Endothelial cell of umbilical vein (primary cell): ENCODE measurements at regions not wholly inside any gene's neighbourhood (a gene's known extent, or its start where the extent isn't known, plus 50 kb on each side); places are given as distances from the start of the nearest gene placed in this dataset.
"Not testable (repeated sequence)": the region's sequence is repeated elsewhere in the genome, so short reads cannot be mapped to it uniquely, and the experiment has no call there.

Experiments used
- BruUV-seq: library from RNA; stranded (reverse); fragments of 400-500 nt; replicated peaks from 2 replicates; lab custom pipeline; 2021; lab: Mats Ljungman, UMichigan
- CTCF ChIA-PET: fragments of 300-600, 350-600 bp; sonication (Branson Sonifier 250); formaldehyde crosslinking; loops from one replicate; lab custom pipeline; 2021; ENCODE audit warnings: antibody characterized with exemption, inconsistent platforms; lab: Charles Lee
- POLR2A ChIA-PET: fragments of 300-600, 350-600 bp; sonication (Branson Sonifier 250); formaldehyde crosslinking; loops from one replicate; lab custom pipeline; 2021; ENCODE audit warnings: antibody characterized with exemption, inconsistent platforms; lab: Charles Lee
- DNase-seq: peaks from one replicate; pipeline ENCODE4 v3.0.0-alpha.2; 2011; ENCODE audit warnings: low read depth, low spot score
- FAIRE-seq: peaks from 2 replicates; lab custom pipeline; 2011; peaks lifted over from hg19 to GRCh38; lab: Jason Lieb, UNC
- H2AFZ ChIP-seq: 2 replicates; pipeline ENCODE4 v1.6.0; 2012; ENCODE audit warnings: low read depth, low read length, control low read depth, inconsistent platforms
- H3K27ac ChIP-seq: 2 replicates; pipeline ENCODE4 v1.5.1; 2011; ENCODE audit warnings: low read depth, mild to moderate bottlenecking, control low read depth, low read length, moderate library complexity; ENCODE audit not compliant: insufficient read depth
- H3K27me3 ChIP-seq, 2 experiments: 2 replicates each; pipeline versions ENCODE4 v1.6.0 to v1.6.1; 2011; ENCODE audit warnings: low read length in 2 of 2, mixed read lengths in 1 of 2; ENCODE audit not compliant: control insufficient read depth in 2 of 2, insufficient read depth in 2 of 2
- H3K36me3 ChIP-seq, 2 experiments: 2 replicates in 1 of 2; 3 replicates in 1 of 2; pipeline ENCODE4 v1.5.1; 2011; ENCODE audit warnings: low read length in 2 of 2, mild to moderate bottlenecking in 1 of 2, moderate library complexity in 1 of 2; ENCODE audit not compliant: control insufficient read depth in 2 of 2, insufficient read depth in 2 of 2; ENCODE audit errors: extremely low read depth in 1 of 2
- H3K4me1 ChIP-seq: 3 replicates; pipeline ENCODE4 v1.5.1; 2011; ENCODE audit warnings: mild to moderate bottlenecking, low read length; ENCODE audit not compliant: control insufficient read depth, insufficient read depth; ENCODE audit errors: extremely low read depth
- H3K4me2 ChIP-seq: 2 replicates; pipeline ENCODE4 v1.6.1; 2011; ENCODE audit warnings: low read length, control low read depth, mixed read lengths; ENCODE audit not compliant: insufficient read depth
- H3K4me3 ChIP-seq, 3 experiments: fragments of 200-600 bp in 1 of 3; sonication (generic), shearing (Covaris generic) in 1 of 3; replicated peaks in 1 of 3; 2 replicates each; pipeline ENCODE4 v1.5.1; 2011 to 2016; ENCODE audit warnings: control low read depth in 3 of 3, low read length in 3 of 3, mild to moderate bottlenecking in 2 of 3, inconsistent platforms in 1 of 3, low read depth in 1 of 3, moderate library complexity in 1 of 3; ENCODE audit not compliant: insufficient read depth in 1 of 3
- H3K79me2 ChIP-seq: 2 replicates; pipeline ENCODE4 v1.6.0; 2012; ENCODE audit warnings: low read length, inconsistent platforms; ENCODE audit not compliant: control insufficient read depth, insufficient read depth
- H3K9ac ChIP-seq: replicated peaks from 2 replicates; pipeline ENCODE3; 2011; ENCODE audit warnings: low read length, control low read depth; ENCODE audit not compliant: insufficient read depth; ENCODE audit errors: extremely low read depth
- H3K9me1 ChIP-seq: replicated peaks from 3 replicates; pipeline ENCODE4 v1.6.0; 2011; ENCODE audit warnings: mild to moderate bottlenecking, low read length; ENCODE audit not compliant: control insufficient read depth, insufficient read depth; ENCODE audit errors: extremely low read depth
- H3K9me3 ChIP-seq: replicated peaks from 2 replicates; pipeline ENCODE4 v1.5.1; 2012; ENCODE audit warnings: low read length, inconsistent platforms; ENCODE audit not compliant: control insufficient read depth, insufficient read depth
- H4K20me1 ChIP-seq: replicated peaks from 2 replicates; pipeline ENCODE3; 2011; ENCODE audit warnings: mild to moderate bottlenecking, low read length; ENCODE audit not compliant: control insufficient read depth, insufficient read depth; ENCODE audit errors: extremely low read depth
- EZH2 ChIP-seq: IDR thresholded peaks from 2 replicates; pipeline ENCODE4 v1.6.1; 2012; ENCODE audit warnings: borderline replicate concordance, low read depth, mild to moderate bottlenecking, moderate library complexity, low read length, inconsistent platforms; ENCODE audit not compliant: severe bottlenecking
- FOS ChIP-seq: IDR thresholded peaks from 2 replicates; pipeline ENCODE4 v1.6.1; 2011; ENCODE audit warnings: mild to moderate bottlenecking, low read length, moderate library complexity, borderline replicate concordance; ENCODE audit not compliant: insufficient read depth
- GATA2 ChIP-seq: IDR thresholded peaks from 2 replicates; pipeline ENCODE4 v1.7.0; 2011; ENCODE audit warnings: low read depth, mild to moderate bottlenecking, moderate library complexity, mixed read lengths, low read length; ENCODE audit not compliant: insufficient read length, insufficient read depth
- JUN ChIP-seq: IDR thresholded peaks from 2 replicates; pipeline ENCODE4 v1.6.1; 2011; ENCODE audit warnings: borderline replicate concordance, low read depth; ENCODE audit not compliant: insufficient read length, insufficient read depth
- MAX ChIP-seq: IDR thresholded peaks from 2 replicates; pipeline ENCODE4 v1.6.1; 2011; ENCODE audit not compliant: insufficient read depth, insufficient read length
- MYC ChIP-seq: IDR thresholded peaks from one replicate; pipeline ENCODE4 v1.6.1; 2011; ENCODE audit warnings: mild to moderate bottlenecking, low read depth, low read length
- POLR2A ChIP-seq: IDR thresholded peaks from 2 replicates; pipeline ENCODE4 v1.6.1; 2012; ENCODE audit warnings: low read depth, mild to moderate bottlenecking, control low read depth, low read length
- POLR2AphosphoS5 ChIP-seq: IDR thresholded peaks from 2 replicates; pipeline ENCODE4 v1.6.1; 2012; ENCODE audit warnings: low read depth, mild to moderate bottlenecking, control low read depth, low read length, moderate library complexity; ENCODE audit not compliant: insufficient read depth
- dilution Hi-C: fragments of 300-500 bp; cut with MboI; formaldehyde crosslinking; loops from one replicate; pipeline ENCODE4 v1.15.0; 2019; ENCODE audit warnings: low sequenced_read_pairs; ENCODE audit not compliant: extremely low pct_ligation_motif_present
- intact Hi-C: fragments of 100-400 bp; cut with micrococcal nuclease; formaldehyde crosslinking; loops from one replicate; pipeline ENCODE4 v1.10.0; 2022
- TF ChIP-seq, protein P1 (sequence below), 2 donors: IDR thresholded peaks; 1 replicate in 1 of 2; 2 replicates in 1 of 2; pipeline ENCODE4 v1.5.1; 2011; ENCODE audit warnings: low read length in 2 of 2, mild to moderate bottlenecking in 2 of 2, moderate library complexity in 2 of 2, control low read depth in 1 of 2, inconsistent platforms in 1 of 2, low read depth in 1 of 2; ENCODE audit not compliant: insufficient read depth in 1 of 2; ENCODE audit errors: extremely low read depth in 1 of 2

- intact Hi-C loops (no loop called here), dilution Hi-C loops (no loop called here)
- FAIRE-seq (no peak), DNase-seq (no peak)
- Histone ChIP-seq H3K4me3 (no peak overlapping the region), H3K4me2 (no peak overlapping the region), H4K20me1 (no peaks in the 10 kb centered on the region), H3K27me3 (no peaks in the 10 kb centered on the region), H3K9me3 (peaks cover 6% of the 10 kb centered on the region), H3K4me1 (no peaks in the 10 kb centered on the region), H3K9ac (no peak overlapping the region), H3K79me2 (no peaks in the 10 kb centered on the region), H3K9me1 (no peaks in the 10 kb centered on the region), H2AFZ (no peak overlapping the region), H3K27ac (no peak overlapping the region), H3K36me3 (no peaks in the 10 kb centered on the region)
- no TSS peak for BruUV-seq
- TF ChIP-seq FOS (no peak), EZH2 (no peak), POLR2AphosphoS5 (no peak), POLR2A (no peak), MAX (no peak), MYC (no peak), JUN (no peak), GATA2 (no peak)
- TF ChIP-seq, protein P1, sequence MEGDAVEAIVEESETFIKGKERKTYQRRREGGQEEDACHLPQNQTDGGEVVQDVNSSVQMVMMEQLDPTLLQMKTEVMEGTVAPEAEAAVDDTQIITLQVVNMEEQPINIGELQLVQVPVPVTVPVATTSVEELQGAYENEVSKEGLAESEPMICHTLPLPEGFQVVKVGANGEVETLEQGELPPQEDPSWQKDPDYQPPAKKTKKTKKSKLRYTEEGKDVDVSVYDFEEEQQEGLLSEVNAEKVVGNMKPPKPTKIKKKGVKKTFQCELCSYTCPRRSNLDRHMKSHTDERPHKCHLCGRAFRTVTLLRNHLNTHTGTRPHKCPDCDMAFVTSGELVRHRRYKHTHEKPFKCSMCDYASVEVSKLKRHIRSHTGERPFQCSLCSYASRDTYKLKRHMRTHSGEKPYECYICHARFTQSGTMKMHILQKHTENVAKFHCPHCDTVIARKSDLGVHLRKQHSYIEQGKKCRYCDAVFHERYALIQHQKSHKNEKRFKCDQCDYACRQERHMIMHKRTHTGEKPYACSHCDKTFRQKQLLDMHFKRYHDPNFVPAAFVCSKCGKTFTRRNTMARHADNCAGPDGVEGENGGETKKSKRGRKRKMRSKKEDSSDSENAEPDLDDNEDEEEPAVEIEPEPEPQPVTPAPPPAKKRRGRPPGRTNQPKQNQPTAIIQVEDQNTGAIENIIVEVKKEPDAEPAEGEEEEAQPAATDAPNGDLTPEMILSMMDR (IDR thresholded peaks at IDR 0.05; ENCODE audit: extremely low read depth in 1 of 2, insufficient read depth in 1 of 2, low read depth in 1 of 2, low read length in 2 of 2), result no peak
- CTCF ChIA-PET, result no interaction called here
- POLR2A ChIA-PET, result no interaction called here
These were observed 71.2 kb downstream of the CBLN4 start for GRCh38 chr20:55934146-55934545.

DNA sequence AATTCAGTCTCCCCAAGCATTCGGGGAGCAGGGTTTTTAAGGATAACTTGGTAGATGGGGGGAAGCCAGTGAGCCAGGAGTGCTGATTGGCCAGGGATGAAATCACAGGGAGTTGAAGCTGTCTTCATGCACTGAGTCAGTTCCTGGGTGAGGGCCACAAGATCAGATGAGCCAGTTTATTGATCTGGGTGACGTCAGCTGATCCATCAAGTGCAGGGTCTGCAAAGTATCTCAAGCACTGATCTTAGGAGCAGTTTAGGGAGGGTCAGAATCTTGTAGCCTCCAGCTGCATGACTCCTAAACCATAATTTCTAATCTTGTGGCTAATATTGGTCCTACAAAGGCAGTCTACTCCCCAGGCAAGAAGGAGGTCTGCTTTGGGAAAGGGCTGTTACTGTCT, 74.4 kb downstream of the CBLN4 start:
- not testable (repeated sequence) for FAIRE-seq

More for the DNA sequence above, 74.4 kb downstream of the CBLN4 start:
- H2AFZ ChIP-seq, H3K36me3 ChIP-seq, H3K4me1 ChIP-seq, BruUV-seq, H4K20me1 ChIP-seq, POLR2A ChIA-PET, H3K4me2 ChIP-seq, H3K27me3 ChIP-seq, intact Hi-C loops, H3K79me2 ChIP-seq, H3K9ac ChIP-seq, CTCF ChIA-PET, H3K9me1 ChIP-seq, H3K9me3 ChIP-seq, dilution Hi-C loops, H3K4me3 ChIP-seq, H3K27ac ChIP-seq, DNase-seq: not testable (repeated sequence)
